B cell (primary cell): ENCODE measurements at regions not wholly inside any gene's neighbourhood (a gene's known extent, or its start where the extent isn't known, plus 50 kb on each side); places are given as distances from the start of the nearest gene placed in this dataset.

Source experiments
- ATAC-seq: fragments of 200-7000 bp; cut with Tn5 transposase; one replicate; pipeline ENCODE4 v1.10.0; 2021; ENCODE audit warnings: low read depth, mild to moderate bottlenecking, moderate number of reproducible peaks, moderate library complexity
- CTCF ChIA-PET: fragments of 350-600 bp; sonication (Branson Sonifier 250); formaldehyde crosslinking; loops from one replicate; lab custom pipeline; 2021; ENCODE audit warnings: antibody characterized with exemption, inconsistent platforms; lab: Charles Lee
- POLR2A ChIA-PET: fragments of 350-600 bp; sonication (Branson Sonifier 250); formaldehyde crosslinking; loops from one replicate; lab custom pipeline; 2021; ENCODE audit warnings: antibody characterized with exemption; lab: Charles Lee
- DNase-seq: peaks from one replicate; pipeline ENCODE4 v3.0.0; 2013
- H2AFZ ChIP-seq: 2 replicates; pipeline ENCODE4 v1.6.1; 2012; ENCODE audit warnings: mild to moderate bottlenecking, low read depth, low read length; ENCODE audit not compliant: insufficient read depth, poor library complexity, severe bottlenecking
- H3K27ac ChIP-seq, 2 donors: 1 replicate in 1 of 2; 2 replicates in 1 of 2; pipeline ENCODE4 v1.5.1; 2012 to 2013; ENCODE audit warnings: low read length in 2 of 2, mild to moderate bottlenecking in 2 of 2, moderate library complexity in 1 of 2
- H3K27me3 ChIP-seq, 4 experiments: fragments of 200-600 bp in 1 of 4; sonication (generic) in 1 of 4; replicated peaks in 1 of 4; 1 replicate in 2 of 4; 2 replicates in 2 of 4; pipeline versions ENCODE4 v1.6.1 to v1.7.0; 2013 to 2016; ENCODE audit warnings: low read length in 3 of 4, mild to moderate bottlenecking in 2 of 4, mixed read lengths in 1 of 4, moderate library complexity in 1 of 4; ENCODE audit not compliant: insufficient read depth in 4 of 4, control insufficient read depth in 3 of 4; ENCODE audit errors: control extremely low read depth in 1 of 4
- H3K36me3 ChIP-seq, 2 experiments: replicated peaks in 1 of 2; 1 replicate in 1 of 2; 2 replicates in 1 of 2; pipeline versions ENCODE4 v1.6.1 to v1.7.1; 2013; ENCODE audit warnings: low read length in 1 of 2; ENCODE audit not compliant: insufficient read depth in 2 of 2, control insufficient read depth in 1 of 2; ENCODE audit errors: control extremely low read depth in 1 of 2, extremely low read depth in 1 of 2
- H3K4me1 ChIP-seq, 2 donors: fragments of 200-600 bp in 1 of 2; sonication (generic) in 1 of 2; 1 replicate in 1 of 2; 2 replicates in 1 of 2; pipeline versions ENCODE4 v1.5.1 to v1.6.1; 2013 to 2017; ENCODE audit warnings: low read length in 2 of 2; ENCODE audit not compliant: control insufficient read depth in 2 of 2, insufficient read depth in 2 of 2
- H3K4me2 ChIP-seq: replicated peaks from 2 replicates; pipeline ENCODE3; 2012; ENCODE audit warnings: mild to moderate bottlenecking, low read depth, low read length; ENCODE audit not compliant: poor library complexity, severe bottlenecking
- H3K4me3 ChIP-seq, 5 experiments: fragments of 200-600 bp in 1 of 5; sonication (generic) in 1 of 5; 1 replicate in 3 of 5; 2 replicates in 2 of 5; pipeline versions ENCODE4 v1.5.1 to v1.7.0; 2011 to 2016; ENCODE audit warnings: low read length in 4 of 5, mild to moderate bottlenecking in 4 of 5, low read depth in 2 of 5, control low read depth in 1 of 5, moderate library complexity in 1 of 5; ENCODE audit not compliant: insufficient read depth in 1 of 5; ENCODE audit errors: control extremely low read depth in 1 of 5, extremely low read depth in 1 of 5
- H3K79me2 ChIP-seq: fragments of 200-600 bp; sonication (generic); one replicate; pipeline ENCODE4 v1.6.0; 2016; ENCODE audit warnings: low read length; ENCODE audit not compliant: control insufficient read depth, insufficient read depth
- H3K9ac ChIP-seq: fragments of 200-600 bp; sonication (generic); 2 replicates; pipeline ENCODE4 v1.6.1; 2017; ENCODE audit warnings: mild to moderate bottlenecking, low read length, moderate library complexity
- H3K9me3 ChIP-seq, 3 donors: one replicate each; pipeline versions ENCODE4 v1.6.1 to v1.7.1; 2013; ENCODE audit warnings: low read length in 2 of 3; ENCODE audit not compliant: control insufficient read depth in 2 of 3, insufficient read depth in 1 of 3; ENCODE audit errors: control extremely low read depth in 1 of 3
- H4K20me1 ChIP-seq: 2 replicates; pipeline ENCODE4 v1.6.0; 2012; ENCODE audit warnings: mild to moderate bottlenecking, low read length; ENCODE audit not compliant: insufficient read depth, control insufficient read depth, poor library complexity, severe bottlenecking
- H3K27ac Mint-ChIP-seq: one replicate; pipeline ENCODE4 v1.8.0; 2021; ENCODE audit warnings: mixed read lengths
- H3K27me3 Mint-ChIP-seq: one replicate; pipeline ENCODE4 v1.8.0; 2021; ENCODE audit warnings: mixed read lengths
- H3K4me1 Mint-ChIP-seq: one replicate; pipeline ENCODE4 v1.8.0; 2021; ENCODE audit warnings: mixed read lengths
- H3K4me3 Mint-ChIP-seq: one replicate; pipeline ENCODE4 v1.8.0; 2021; ENCODE audit warnings: mixed read lengths
- H3K9me3 Mint-ChIP-seq: one replicate; pipeline ENCODE4 v1.8.0; 2022; ENCODE audit warnings: mixed read lengths; ENCODE audit not compliant: insufficient read depth
- EZH2 ChIP-seq: IDR thresholded peaks from 2 replicates; pipeline ENCODE4 v1.6.1; 2012; ENCODE audit warnings: borderline replicate concordance, low read depth, mild to moderate bottlenecking, moderate library complexity, low read length; ENCODE audit not compliant: insufficient read depth, poor library complexity, severe bottlenecking
- WGBS: methylation state at CpG from one replicate; pipeline ENCODE4 v1.1.5; 2013; ENCODE audit warnings: missing lambda C conversion rate; ENCODE audit not compliant: insufficient coverage; 5-methylcytosine and 5-hydroxymethylcytosine counted together
- intact Hi-C: fragments of 100-400 bp; cut with micrococcal nuclease; formaldehyde crosslinking; loops from one replicate; pipeline ENCODE4 v1.10.0; 2022
- TF ChIP-seq, protein P1 (sequence below): fragments of 200-600 bp; IDR thresholded peaks from one replicate; pipeline ENCODE4 v1.8.0; 2022; ENCODE audit warnings: antibody characterized with exemption, mild to moderate bottlenecking

GRCh38 chr13:107734891-107735625 is 480.3 kb downstream of the LIG4 start:
- POLR2A ChIA-PET: no interaction called here
- H4K20me1 ChIP-seq: no peaks in the 10 kb centered on the region
- TF ChIP-seq, protein P1, sequence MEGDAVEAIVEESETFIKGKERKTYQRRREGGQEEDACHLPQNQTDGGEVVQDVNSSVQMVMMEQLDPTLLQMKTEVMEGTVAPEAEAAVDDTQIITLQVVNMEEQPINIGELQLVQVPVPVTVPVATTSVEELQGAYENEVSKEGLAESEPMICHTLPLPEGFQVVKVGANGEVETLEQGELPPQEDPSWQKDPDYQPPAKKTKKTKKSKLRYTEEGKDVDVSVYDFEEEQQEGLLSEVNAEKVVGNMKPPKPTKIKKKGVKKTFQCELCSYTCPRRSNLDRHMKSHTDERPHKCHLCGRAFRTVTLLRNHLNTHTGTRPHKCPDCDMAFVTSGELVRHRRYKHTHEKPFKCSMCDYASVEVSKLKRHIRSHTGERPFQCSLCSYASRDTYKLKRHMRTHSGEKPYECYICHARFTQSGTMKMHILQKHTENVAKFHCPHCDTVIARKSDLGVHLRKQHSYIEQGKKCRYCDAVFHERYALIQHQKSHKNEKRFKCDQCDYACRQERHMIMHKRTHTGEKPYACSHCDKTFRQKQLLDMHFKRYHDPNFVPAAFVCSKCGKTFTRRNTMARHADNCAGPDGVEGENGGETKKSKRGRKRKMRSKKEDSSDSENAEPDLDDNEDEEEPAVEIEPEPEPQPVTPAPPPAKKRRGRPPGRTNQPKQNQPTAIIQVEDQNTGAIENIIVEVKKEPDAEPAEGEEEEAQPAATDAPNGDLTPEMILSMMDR: no peak
- TF ChIP-seq EZH2: no peak
- 0% methylated on average over 1 of the region's 7 CpGs for WGBS
- no peak for ATAC-seq
- H3K36me3 ChIP-seq: no peaks in the 10 kb centered on the region
- no peak overlapping the region for H3K9ac ChIP-seq
- no peaks in the 10 kb centered on the region for H3K4me1 ChIP-seq
- no peak for DNase-seq
- CTCF ChIA-PET: no interaction called here
- intact Hi-C loops: no loop called here
- Mint-ChIP-seq H3K4me3 (no peak overlapping the region), H3K9me3 (peaks cover 5% of the 10 kb centered on the region), H3K27ac (no peak overlapping the region), H3K27me3 (no peaks in the 10 kb centered on the region), H3K4me1 (no peaks in the 10 kb centered on the region)
- no peaks in the 10 kb centered on the region for H3K27me3 ChIP-seq
- no peak overlapping the region for H3K4me2 ChIP-seq
- H3K4me3 ChIP-seq: no peak overlapping the region
- peaks cover 0 to 2% (median 0%) of the 10 kb centered on the region in 3 donors for H3K9me3 ChIP-seq
- H3K79me2 ChIP-seq: no peaks in the 10 kb centered on the region
- no peak overlapping the region for H2AFZ ChIP-seq
- no peak overlapping the region for H3K27ac ChIP-seq

DNA sequence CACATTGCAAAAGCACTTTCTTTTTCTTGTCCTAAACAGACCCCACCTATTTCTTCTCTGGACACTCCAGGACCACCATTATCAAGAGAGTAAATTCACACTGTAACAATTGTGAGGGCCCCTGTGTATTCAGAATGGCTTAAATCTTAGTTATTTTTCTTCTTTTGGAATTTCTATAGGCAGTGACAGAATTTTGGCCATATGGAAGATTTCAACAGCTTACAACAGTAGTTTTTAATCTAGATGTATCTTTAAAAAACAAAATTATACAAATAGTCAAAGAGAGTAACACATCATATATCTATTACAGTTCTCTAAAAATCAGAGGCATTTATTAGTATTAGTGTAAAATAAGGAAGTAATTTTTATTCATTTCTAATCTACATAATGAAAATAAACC is 482.1 kb downstream of the LIG4 start:
- TF ChIP-seq, protein P1: no peak
- no peak for TF ChIP-seq EZH2
- ChIA-PET POLR2A (no interaction called here), CTCF (no interaction called here)
- DNase-seq (no peak), ATAC-seq (no peak)
- no peaks in the 10 kb centered on the region for H3K36me3 ChIP-seq
- H3K27me3 Mint-ChIP-seq: no peaks in the 10 kb centered on the region
- H2AFZ ChIP-seq: no peak overlapping the region
- H3K4me3 ChIP-seq: no peak overlapping the region
- no peaks in the 10 kb centered on the region for H3K9me3 ChIP-seq
- no peaks in the 10 kb centered on the region for H3K79me2 ChIP-seq
- H3K4me3 Mint-ChIP-seq: no peak overlapping the region
- no peaks in the 10 kb centered on the region for H3K27me3 ChIP-seq
- no peaks in the 10 kb centered on the region for H3K4me1 ChIP-seq
- no peaks in the 10 kb centered on the region for H4K20me1 ChIP-seq
- no peak overlapping the region for H3K27ac ChIP-seq
- H3K4me1 Mint-ChIP-seq: no peaks in the 10 kb centered on the region
- peaks cover 1% of the 10 kb centered on the region for H3K9me3 Mint-ChIP-seq
- no peak overlapping the region for H3K4me2 ChIP-seq
- no peak overlapping the region for H3K9ac ChIP-seq
- intact Hi-C loops: no loop called here
- H3K27ac Mint-ChIP-seq: no peak overlapping the region
